Thoracic aorta (tissue), 2 donors: ENCODE measurements at regions not wholly inside any gene's neighbourhood (a gene's known extent, or its start where the extent isn't known, plus 50 kb on each side); places are given as distances from the start of the nearest gene placed in this dataset.
"Not testable (repeated sequence)": the region's sequence is repeated elsewhere in the genome, so short reads cannot be mapped to it uniquely, and the experiment has no call there.

Experiments
- ATAC-seq: fragments of 150-250 bp; one replicate; pipeline ENCODE4 v1.8.0; 2017; ENCODE audit warnings: low read depth; ENCODE audit not compliant: insufficient number of reproducible peaks, low FRiP score
- DNase-seq: peaks from one replicate; pipeline ENCODE4 v3.0.0-alpha.2; 2020; ENCODE audit warnings: low spot score
- H3K27ac ChIP-seq, 2 donors: fragments of 200-600 bp; sonication (generic); 1 replicate in 1 of 2; 2 replicates in 1 of 2; pipeline ENCODE4 v1.5.1; 2016; ENCODE audit warnings: mild to moderate bottlenecking in 2 of 2, moderate library complexity in 2 of 2
- H3K27me3 ChIP-seq: fragments of 200-600 bp; sonication (generic); replicated peaks from 2 replicates; pipeline ENCODE4 v1.6.0; 2016; ENCODE audit warnings: mild to moderate bottlenecking; ENCODE audit not compliant: insufficient read depth
- H3K36me3 ChIP-seq: fragments of 200-600 bp; sonication (generic); one replicate; pipeline ENCODE4 v1.5.1; 2016
- H3K4me1 ChIP-seq, 2 donors: fragments of 200-600 bp; sonication (generic); 1 replicate in 1 of 2; 2 replicates in 1 of 2; pipeline versions ENCODE4 v1.5.1 to v1.6.0; 2016; ENCODE audit warnings: low read depth in 2 of 2, mild to moderate bottlenecking in 1 of 2; ENCODE audit not compliant: control insufficient read depth in 1 of 2
- H3K4me3 ChIP-seq: fragments of 200-600 bp; sonication (generic); 2 replicates; pipeline ENCODE4 v1.5.1; 2016; ENCODE audit warnings: mild to moderate bottlenecking
- H3K9me3 ChIP-seq: fragments of 200-600 bp; sonication (generic); 2 replicates; pipeline ENCODE4 v1.5.1; 2016
- CTCF ChIP-seq: fragments of 200-600 bp; sonication (generic); IDR thresholded peaks from one replicate; pipeline ENCODE4 v1.5.1; 2019; ENCODE audit warnings: antibody characterized with exemption

- no peak overlapping the region for H3K4me3 ChIP-seq
- H3K27me3 ChIP-seq: no peaks in the 10 kb centered on the region
- H3K4me1 ChIP-seq: no peaks in the 10 kb centered on the region
- no peak for DNase-seq
- ATAC-seq: no peak
- H3K27ac ChIP-seq: no peak overlapping the region
- no peaks in the 10 kb centered on the region for H3K9me3 ChIP-seq
- H3K36me3 ChIP-seq: no peaks in the 10 kb centered on the region
- no peak for TF ChIP-seq CTCF
Observed at GRCh38 chr5:40441733-40442132, 238.0 kb upstream of the PTGER4 start.

- ATAC-seq (no peak), DNase-seq (no peak)
- Histone ChIP-seq H3K4me1 (no peaks in the 10 kb centered on the region), H3K4me3 (no peak overlapping the region), H3K36me3 (no peaks in the 10 kb centered on the region), H3K27ac (no peak overlapping the region), H3K9me3 (no peaks in the 10 kb centered on the region), H3K27me3 (no peaks in the 10 kb centered on the region)
- no peak for TF ChIP-seq CTCF
Observed at GRCh38 chr5:40440746-40441145, 239.0 kb upstream of the PTGER4 start.

GRCh38 chr5:40439103-40439502 lies 240.6 kb upstream of the PTGER4 start:
- ATAC-seq, H3K4me1 ChIP-seq, H3K36me3 ChIP-seq, H3K27me3 ChIP-seq, DNase-seq, H3K9me3 ChIP-seq, H3K27ac ChIP-seq, H3K4me3 ChIP-seq: not testable (repeated sequence)

GRCh38 chr5:40438646-40439045 lies 241.1 kb upstream of the PTGER4 start:
- H3K9me3 ChIP-seq, H3K4me3 ChIP-seq, DNase-seq, H3K27me3 ChIP-seq, H3K4me1 ChIP-seq, H3K36me3 ChIP-seq, ATAC-seq, H3K27ac ChIP-seq: not testable (repeated sequence)

GRCh38 chr5:40437452-40437861 lies 242.3 kb upstream of the PTGER4 start:
- Histone ChIP-seq H3K4me1 (no peaks in the 10 kb centered on the region), H3K36me3 (no peaks in the 10 kb centered on the region), H3K27ac (no peak overlapping the region), H3K9me3 (no peaks in the 10 kb centered on the region), H3K4me3 (no peak overlapping the region), H3K27me3 (no peaks in the 10 kb centered on the region)
- TF ChIP-seq CTCF: no peak
- DNase-seq: no peak
- no peak for ATAC-seq

- H3K36me3 ChIP-seq: no peaks in the 10 kb centered on the region
- H3K9me3 ChIP-seq: no peaks in the 10 kb centered on the region
- no peaks in the 10 kb centered on the region for H3K4me1 ChIP-seq
- no peak overlapping the region for H3K4me3 ChIP-seq
- DNase-seq: no peak
- ATAC-seq: no peak
- H3K27me3 ChIP-seq: no peaks in the 10 kb centered on the region
- TF ChIP-seq CTCF: no peak
- no peak overlapping the region for H3K27ac ChIP-seq
Observed at GRCh38 chr5:40436535-40437237, 243.0 kb upstream of the PTGER4 start.

GRCh38 chr5:40435706-40436105 lies 244.0 kb upstream of the PTGER4 start:
- not testable (repeated sequence) for DNase-seq, H3K27ac ChIP-seq, H3K4me3 ChIP-seq, H3K9me3 ChIP-seq, H3K27me3 ChIP-seq, H3K36me3 ChIP-seq, H3K4me1 ChIP-seq, ATAC-seq
